UCSD-AML1 (cell line): ENCODE measurements at regions not wholly inside any gene's neighbourhood (a gene's known extent, or its start where the extent isn't known, plus 50 kb on each side); places are given as distances from the start of the nearest gene placed in this dataset.
"Not testable (repeated sequence)": the region's sequence is repeated elsewhere in the genome, so short reads cannot be mapped to it uniquely, and the experiment has no call there.

ENCODE experiments used
- DNase-seq: peaks from one replicate; lab custom pipeline; 2025; ENCODE audit not compliant: unreplicated experiment; lab: John Stamatoyannopoulos, UW

GRCh38 chr22:48482198-48482597 lies 1345.5 kb downstream of the BRD1 start:
- DNase-seq, result not testable (repeated sequence)

- DNase-seq, result no peak
Observed at GRCh38 chr22:48481748-48482147, 1345.9 kb downstream of the BRD1 start.

- no peak for DNase-seq
Observed at GRCh38 chr22:48478529-48479265, 1349.0 kb downstream of the BRD1 start.

- no peak for DNase-seq
Observed at GRCh38 chr22:48478124-48478523, 1349.5 kb downstream of the BRD1 start.

- no peak for DNase-seq
Observed at GRCh38 chr22:48477031-48477721, 1350.5 kb downstream of the BRD1 start.

GRCh38 chr22:48476577-48476976 lies 1351.1 kb downstream of the BRD1 start:
- no peak for DNase-seq

GRCh38 chr22:48475661-48476345 lies 1351.9 kb downstream of the BRD1 start:
- DNase-seq, result no peak

GRCh38 chr22:48474881-48475280 lies 1352.8 kb downstream of the BRD1 start:
- no peak for DNase-seq

- DNase-seq, result no peak
Observed at GRCh38 chr22:48473202-48473601, 1354.5 kb downstream of the BRD1 start.

GRCh38 chr22:48464246-48464645 lies 1363.4 kb downstream of the BRD1 start:
- DNase-seq, result no peak

- DNase-seq, result no peak
Observed at GRCh38 chr22:48459859-48460823, 1367.5 kb downstream of the BRD1 start.

- DNase-seq, result no peak
Observed at GRCh38 chr22:48459259-48459658, 1368.4 kb downstream of the BRD1 start.

- no peak for DNase-seq
Observed at GRCh38 chr22:48456449-48456848, 1371.2 kb downstream of the BRD1 start.

- DNase-seq, result no peak
Observed at GRCh38 chr22:48453751-48454485, 1373.8 kb downstream of the BRD1 start.

GRCh38 chr22:48453171-48453570 lies 1374.5 kb downstream of the BRD1 start:
- DNase-seq, result no peak

GRCh38 chr22:48452766-48453165 lies 1374.9 kb downstream of the BRD1 start:
- no peak for DNase-seq

- no peak for DNase-seq
Observed at GRCh38 chr22:48451891-48452290, 1375.8 kb downstream of the BRD1 start.

- no peak for DNase-seq
Observed at GRCh38 chr22:48450188-48450825, 1377.4 kb downstream of the BRD1 start.

GRCh38 chr22:48449466-48450187 lies 1378.0 kb downstream of the BRD1 start:
- DNase-seq, result no peak
